Ovary (tissue), 7 donors: ENCODE measurements at regions not wholly inside any gene's neighbourhood (a gene's known extent, or its start where the extent isn't known, plus 50 kb on each side); places are given as distances from the start of the nearest gene placed in this dataset.

ENCODE experiments used
- DNase-seq, 5 donors: peaks; one replicate each; pipeline ENCODE4 v3.0.0-alpha.2; 2019 to 2020
- H3K27ac ChIP-seq, 2 donors: fragments of 200-600 bp; one replicate each; pipeline versions ENCODE4 v1.5.1 to v1.8.0; 2019 to 2022
- H3K27me3 ChIP-seq: fragments of 200-600 bp; one replicate; pipeline ENCODE4 v1.8.0; 2022
- H3K36me3 ChIP-seq: fragments of 200-600 bp; sonication (generic); one replicate; pipeline ENCODE4 v1.5.1; 2019
- H3K4me1 ChIP-seq: one replicate; pipeline ENCODE4 v1.8.1; 2013; ENCODE audit warnings: mild to moderate bottlenecking, moderate library complexity; ENCODE audit not compliant: insufficient read depth
- H3K4me3 ChIP-seq: fragments of 200-600 bp; sonication (generic); one replicate; pipeline ENCODE4 v1.5.1; 2017
- H3K9me3 ChIP-seq, 2 donors: fragments of 200-600 bp in 1 of 2; sonication (generic) in 1 of 2; one replicate each; pipeline versions ENCODE4 v1.5.1 to v1.8.1; 2013 to 2019; ENCODE audit warnings: mild to moderate bottlenecking in 1 of 2, moderate library complexity in 1 of 2
- CTCF ChIP-seq, 3 donors: fragments of 450-650 bp in 2 of 3; fragments of 200-600 bp in 1 of 3; IDR thresholded peaks; one replicate each; pipeline versions ENCODE4 v1.5.1 to v1.8.0; 2016 to 2022; ENCODE audit warnings: antibody characterized with exemption in 3 of 3, mild to moderate bottlenecking in 1 of 3
- EP300 ChIP-seq: sonication (generic); formaldehyde crosslinking; IDR thresholded peaks from one replicate; pipeline ENCODE4 v1.6.1; 2017; ENCODE audit warnings: antibody characterized with exemption
- POLR2A ChIP-seq: fragments of 450-650 bp; IDR thresholded peaks from one replicate; pipeline ENCODE4 v1.6.1; 2017; ENCODE audit warnings: antibody characterized with exemption, mild to moderate bottlenecking, moderate library complexity
- WGBS, 3 donors: extraction: QIAGEN DNeasy Blood & Tissue Kit in 1 of 3; methylation state at CpG; one replicate each; pipeline versions ENCODE4 v1.1.5 to v1.1.7; 2013 to 2017; 5-methylcytosine and 5-hydroxymethylcytosine counted together
- intact Hi-C, 4 donors: fragments of 100-400 bp; cut with DNase I; formaldehyde crosslinking; loops; one replicate each; pipeline versions ENCODE4 v1.11.0 to v1.15.1; 2022 to 2023
- donor health status: DM: no; HTN: no; CAD: no; lungs with moderate emphysema.
- donor health status: DM: no; HTN: no; CAD: no.
- donor health status: Bipolar disorder and iron deficiency.
- donor health status: DM: no; HTN: no; CAD: no.
- donor health status: DM: yes; HTN: yes; CAD: no.

- Histone ChIP-seq H3K27me3 (no peaks in the 10 kb centered on the region), H3K27ac (no peak overlapping the region), H3K4me1 (no peaks in the 10 kb centered on the region), H3K36me3 (no peaks in the 10 kb centered on the region), H3K4me3 (no peak overlapping the region), H3K9me3 (no peaks in the 10 kb centered on the region)
- intact Hi-C loops, result no loop called here
- no peak for TF ChIP-seq POLR2A
- no peak for TF ChIP-seq EP300
- no peak for TF ChIP-seq CTCF (IDR thresholded peaks at IDR 0.05)
- DNase-seq, result no peak
- WGBS, 3 donors, result 62 to 75% (median 73%) methylated on average over 1 of the region's 1 CpG
These were observed 57.3 kb downstream of the MED10 start for GRCh38 chr5:6321078-6321477.

- intact Hi-C loops, result no loop called here
- H3K4me1 ChIP-seq, result no peaks in the 10 kb centered on the region
- DNase-seq, result no peak
- no peak overlapping the region for H3K4me3 ChIP-seq
- no peaks in the 10 kb centered on the region for H3K36me3 ChIP-seq
- 75 to 84% (median 77%) methylated on average over 8 of the region's 8 CpGs for WGBS, 3 donors
- no peak overlapping the region for H3K27ac ChIP-seq
- H3K9me3 ChIP-seq, result no peaks in the 10 kb centered on the region
- TF ChIP-seq CTCF (IDR thresholded peaks at IDR 0.05), result no peak
- H3K27me3 ChIP-seq, result no peaks in the 10 kb centered on the region
These were observed 59.2 kb downstream of the MED10 start for GRCh38 chr5:6319116-6319515.

- H3K27ac ChIP-seq, result no peak overlapping the region
- H3K36me3 ChIP-seq, result no peaks in the 10 kb centered on the region
- H3K4me1 ChIP-seq, result no peaks in the 10 kb centered on the region
- 56 to 71% (median 68%) methylated on average over 4 of the region's 4 CpGs for WGBS, 3 donors
- no peak overlapping the region for H3K4me3 ChIP-seq
- intact Hi-C loops, result no loop called here
- DNase-seq, result no peak
- no peak for TF ChIP-seq POLR2A
- TF ChIP-seq EP300, result no peak
- no peak for TF ChIP-seq CTCF (IDR thresholded peaks at IDR 0.05)
- H3K27me3 ChIP-seq, result no peaks in the 10 kb centered on the region
- no peaks in the 10 kb centered on the region for H3K9me3 ChIP-seq
These were observed 61.1 kb downstream of the MED10 start for GRCh38 chr5:6317116-6317798.

GRCh38 chr5:6315580-6315979 lies 62.8 kb downstream of the MED10 start:
- H3K27ac ChIP-seq, result no peak overlapping the region
- TF ChIP-seq CTCF (IDR thresholded peaks at IDR 0.05) (no peak), POLR2A (no peak), EP300 (no peak)

More at GRCh38 chr5:6315580-6315979, 62.8 kb downstream of the MED10 start:
- WGBS, 3 donors, result 66 to 76% (median 67%) methylated on average over 7 of the region's 7 CpGs
- Histone ChIP-seq H3K36me3 (no peaks in the 10 kb centered on the region), H3K27me3 (no peaks in the 10 kb centered on the region), H3K4me3 (no peak overlapping the region), H3K9me3 (no peaks in the 10 kb centered on the region), H3K4me1 (no peaks in the 10 kb centered on the region)
- DNase-seq, result no peak
- intact Hi-C loops, result no loop called here
